ENCODE measurements at regions not wholly inside any gene's neighbourhood (a gene's known extent, or its start where the extent isn't known, plus 50 kb on each side); places are given as distances from the start of the nearest gene placed in this dataset.

DNA sequence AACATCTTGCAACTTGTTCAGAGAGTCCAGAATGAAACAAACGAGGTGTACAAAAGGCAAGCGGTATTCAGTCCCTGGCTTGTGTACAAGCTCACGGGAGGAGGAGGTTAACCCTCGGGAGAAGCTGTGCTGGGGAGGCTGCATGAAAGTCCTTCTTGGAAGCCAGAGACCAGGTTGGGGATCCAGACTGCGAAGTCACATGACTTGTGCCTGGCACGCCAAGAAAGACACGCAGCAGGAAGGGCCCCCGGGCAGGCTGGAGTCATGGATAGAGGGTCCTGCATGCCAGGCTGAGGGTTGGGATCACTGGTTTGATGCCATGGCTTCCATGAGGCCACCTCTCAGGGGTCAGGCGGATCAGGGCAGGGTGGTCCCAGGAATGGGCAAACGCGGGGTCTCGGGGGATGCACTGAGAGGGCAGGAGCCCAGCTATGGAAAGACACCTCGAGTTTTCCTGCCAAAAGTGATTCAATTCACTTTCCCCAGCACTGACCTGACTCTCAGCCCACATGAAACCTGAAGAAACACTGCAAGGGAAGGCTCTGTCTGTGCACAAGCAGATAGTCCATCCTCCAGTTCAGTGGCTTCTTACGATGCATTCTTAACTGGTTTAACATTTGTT, 79.4 kb downstream of the DLL1 start:
- TF ChIP-seq, protein P1, sequence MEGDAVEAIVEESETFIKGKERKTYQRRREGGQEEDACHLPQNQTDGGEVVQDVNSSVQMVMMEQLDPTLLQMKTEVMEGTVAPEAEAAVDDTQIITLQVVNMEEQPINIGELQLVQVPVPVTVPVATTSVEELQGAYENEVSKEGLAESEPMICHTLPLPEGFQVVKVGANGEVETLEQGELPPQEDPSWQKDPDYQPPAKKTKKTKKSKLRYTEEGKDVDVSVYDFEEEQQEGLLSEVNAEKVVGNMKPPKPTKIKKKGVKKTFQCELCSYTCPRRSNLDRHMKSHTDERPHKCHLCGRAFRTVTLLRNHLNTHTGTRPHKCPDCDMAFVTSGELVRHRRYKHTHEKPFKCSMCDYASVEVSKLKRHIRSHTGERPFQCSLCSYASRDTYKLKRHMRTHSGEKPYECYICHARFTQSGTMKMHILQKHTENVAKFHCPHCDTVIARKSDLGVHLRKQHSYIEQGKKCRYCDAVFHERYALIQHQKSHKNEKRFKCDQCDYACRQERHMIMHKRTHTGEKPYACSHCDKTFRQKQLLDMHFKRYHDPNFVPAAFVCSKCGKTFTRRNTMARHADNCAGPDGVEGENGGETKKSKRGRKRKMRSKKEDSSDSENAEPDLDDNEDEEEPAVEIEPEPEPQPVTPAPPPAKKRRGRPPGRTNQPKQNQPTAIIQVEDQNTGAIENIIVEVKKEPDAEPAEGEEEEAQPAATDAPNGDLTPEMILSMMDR (IDR thresholded peaks at IDR 0.05; ENCODE audit: poor library complexity): no peak
- TF ChIP-seq EZH2 (IDR thresholded peaks at IDR 0.05; ENCODE audit: borderline replicate concordance): no peak
